ENCODE measurements at regions not wholly inside any gene's neighbourhood (a gene's known extent, or its start where the extent isn't known, plus 50 kb on each side); places are given as distances from the start of the nearest gene placed in this dataset.

DNA sequence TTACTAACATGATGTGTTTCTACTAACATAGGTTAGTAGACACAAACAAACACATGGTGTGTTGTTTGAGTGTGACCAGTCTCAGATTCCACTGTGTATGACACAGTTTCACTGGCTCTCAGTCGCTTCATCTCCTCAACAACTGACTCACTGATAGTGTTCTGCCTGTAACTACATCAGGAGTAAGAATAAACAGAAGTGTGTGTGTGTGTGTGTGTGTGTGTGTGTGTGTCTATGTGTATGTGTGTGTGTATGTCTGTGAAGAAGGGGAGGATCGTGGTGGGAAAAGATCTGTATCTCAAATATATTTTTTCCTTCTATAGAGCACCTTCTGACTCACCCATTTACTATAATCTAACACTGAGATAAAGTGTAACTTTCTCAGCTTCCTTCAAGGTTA lies 391.0 kb downstream of the PTPRC start:
- TF ChIP-seq, protein P1, sequence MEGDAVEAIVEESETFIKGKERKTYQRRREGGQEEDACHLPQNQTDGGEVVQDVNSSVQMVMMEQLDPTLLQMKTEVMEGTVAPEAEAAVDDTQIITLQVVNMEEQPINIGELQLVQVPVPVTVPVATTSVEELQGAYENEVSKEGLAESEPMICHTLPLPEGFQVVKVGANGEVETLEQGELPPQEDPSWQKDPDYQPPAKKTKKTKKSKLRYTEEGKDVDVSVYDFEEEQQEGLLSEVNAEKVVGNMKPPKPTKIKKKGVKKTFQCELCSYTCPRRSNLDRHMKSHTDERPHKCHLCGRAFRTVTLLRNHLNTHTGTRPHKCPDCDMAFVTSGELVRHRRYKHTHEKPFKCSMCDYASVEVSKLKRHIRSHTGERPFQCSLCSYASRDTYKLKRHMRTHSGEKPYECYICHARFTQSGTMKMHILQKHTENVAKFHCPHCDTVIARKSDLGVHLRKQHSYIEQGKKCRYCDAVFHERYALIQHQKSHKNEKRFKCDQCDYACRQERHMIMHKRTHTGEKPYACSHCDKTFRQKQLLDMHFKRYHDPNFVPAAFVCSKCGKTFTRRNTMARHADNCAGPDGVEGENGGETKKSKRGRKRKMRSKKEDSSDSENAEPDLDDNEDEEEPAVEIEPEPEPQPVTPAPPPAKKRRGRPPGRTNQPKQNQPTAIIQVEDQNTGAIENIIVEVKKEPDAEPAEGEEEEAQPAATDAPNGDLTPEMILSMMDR (IDR thresholded peaks at IDR 0.05), result no peak
- TF ChIP-seq POLR2A (IDR thresholded peaks at IDR 0.05), result no peak

Measured in Peyer's patch (tissue), 4 donors.